ENCODE measurements at regions not wholly inside any gene's neighbourhood (a gene's known extent, or its start where the extent isn't known, plus 50 kb on each side); places are given as distances from the start of the nearest gene placed in this dataset.

- ATAC-seq (no peak), DNase-seq (ENCODE audit: low spot score in 2 of 2) (no peak)
- Mint-ChIP-seq H3K9me3 (peaks cover 10% of the 10 kb centered on the region), H3K4me3 (no peak overlapping the region), H3K36me3 (no peaks in the 10 kb centered on the region), H3K4me1 (no peaks in the 10 kb centered on the region), H3K27ac (no peak overlapping the region)
These were observed 154.0 kb upstream of the SDK2 start for GRCh38 chr17:73798111-73798748.

- Mint-ChIP-seq H3K9me3 (peaks cover 10% of the 10 kb centered on the region), H3K4me3 (no peak overlapping the region), H3K4me1 (no peaks in the 10 kb centered on the region), H3K27ac (no peak overlapping the region), H3K36me3 (no peaks in the 10 kb centered on the region)
- no peak for DNase-seq (ENCODE audit: low spot score in 2 of 2)
- ATAC-seq, result no peak
These were observed 154.9 kb upstream of the SDK2 start for GRCh38 chr17:73799096-73799495.

GRCh38 chr17:73799781-73800627, 155.8 kb upstream of the SDK2 start:
- peaks cover 10% of the 10 kb centered on the region for H3K9me3 Mint-ChIP-seq
- no peak for ATAC-seq
- DNase-seq (ENCODE audit: low spot score in 2 of 2), result no peak
- H3K36me3 Mint-ChIP-seq, result no peaks in the 10 kb centered on the region
- no peaks in the 10 kb centered on the region for H3K4me1 Mint-ChIP-seq
- H3K27ac Mint-ChIP-seq, result no peak overlapping the region
- no peak overlapping the region for H3K4me3 Mint-ChIP-seq

GRCh38 chr17:73800893-73801292, 156.6 kb upstream of the SDK2 start:
- Mint-ChIP-seq H3K4me1 (no peaks in the 10 kb centered on the region), H3K27ac (no peak overlapping the region), H3K4me3 (no peak overlapping the region), H3K9me3 (peaks cover 15% of the 10 kb centered on the region), H3K36me3 (no peaks in the 10 kb centered on the region)
- DNase-seq (ENCODE audit: low spot score in 2 of 2) (no peak), ATAC-seq (no peak)

GRCh38 chr17:73801455-73802100, 157.3 kb upstream of the SDK2 start:
- Mint-ChIP-seq H3K9me3 (peaks cover 15% of the 10 kb centered on the region), H3K36me3 (no peaks in the 10 kb centered on the region), H3K4me3 (no peak overlapping the region), H3K4me1 (no peaks in the 10 kb centered on the region), H3K27ac (no peak overlapping the region)
- no peak for ATAC-seq
- DNase-seq (ENCODE audit: low spot score in 2 of 2), result no peak

GRCh38 chr17:73802314-73802713, 158.1 kb upstream of the SDK2 start:
- H3K9me3 Mint-ChIP-seq, result peaks cover 15% of the 10 kb centered on the region
- H3K4me1 Mint-ChIP-seq, result no peaks in the 10 kb centered on the region
- DNase-seq (ENCODE audit: low spot score in 2 of 2) (no peak), ATAC-seq (no peak)
- H3K36me3 Mint-ChIP-seq, result no peaks in the 10 kb centered on the region
- H3K27ac Mint-ChIP-seq, result no peak overlapping the region
- no peak overlapping the region for H3K4me3 Mint-ChIP-seq

- Mint-ChIP-seq H3K4me3 (no peak overlapping the region), H3K36me3 (no peaks in the 10 kb centered on the region)
These were observed 158.6 kb upstream of the SDK2 start for GRCh38 chr17:73802871-73803270.

GRCh38 chr17:73803964-73804435, 159.8 kb upstream of the SDK2 start:
- ATAC-seq (no peak), DNase-seq (ENCODE audit: low spot score in 2 of 2) (no peak)
- Mint-ChIP-seq H3K4me3 (no peak overlapping the region), H3K27ac (no peak overlapping the region), H3K36me3 (no peaks in the 10 kb centered on the region), H3K4me1 (no peaks in the 10 kb centered on the region), H3K9me3 (peaks cover 15% of the 10 kb centered on the region)

More at GRCh38 chr17:73802871-73803270, 158.6 kb upstream of the SDK2 start:
- H3K27ac Mint-ChIP-seq, result no peak overlapping the region
- H3K4me1 Mint-ChIP-seq, result no peaks in the 10 kb centered on the region
- ATAC-seq (no peak), DNase-seq (ENCODE audit: low spot score in 2 of 2) (no peak)
- peaks cover 15% of the 10 kb centered on the region for H3K9me3 Mint-ChIP-seq

- ATAC-seq (no peak), DNase-seq (ENCODE audit: low spot score in 2 of 2) (no peak)
- H3K27ac Mint-ChIP-seq, result no peak overlapping the region
- H3K9me3 Mint-ChIP-seq, result peaks cover 15% of the 10 kb centered on the region
- H3K36me3 Mint-ChIP-seq, result no peaks in the 10 kb centered on the region
- H3K4me3 Mint-ChIP-seq, result no peak overlapping the region
- no peaks in the 10 kb centered on the region for H3K4me1 Mint-ChIP-seq
These were observed 162.5 kb upstream of the SDK2 start for GRCh38 chr17:73806768-73807167.

GRCh38 chr17:73813201-73813600, 169.0 kb upstream of the SDK2 start:
- H3K9me3 Mint-ChIP-seq, result no peaks in the 10 kb centered on the region
- no peak overlapping the region for H3K4me3 Mint-ChIP-seq
- ATAC-seq (no peak), DNase-seq (ENCODE audit: low spot score in 2 of 2) (no peak)
- H3K4me1 Mint-ChIP-seq, result no peaks in the 10 kb centered on the region
- no peak overlapping the region for H3K27ac Mint-ChIP-seq
- no peaks in the 10 kb centered on the region for H3K36me3 Mint-ChIP-seq

GRCh38 chr17:73814075-73814474, 169.8 kb upstream of the SDK2 start:
- DNase-seq (ENCODE audit: low spot score in 2 of 2) (no peak), ATAC-seq (peak; percentile 28)
- no peaks in the 10 kb centered on the region for H3K4me1 Mint-ChIP-seq
- H3K36me3 Mint-ChIP-seq, result no peaks in the 10 kb centered on the region
- H3K27ac Mint-ChIP-seq, result no peak overlapping the region
- H3K4me3 Mint-ChIP-seq, result no peak overlapping the region
- H3K9me3 Mint-ChIP-seq, result no peaks in the 10 kb centered on the region

GRCh38 chr17:73815474-73815873, 171.2 kb upstream of the SDK2 start:
- Mint-ChIP-seq H3K4me3 (no peak overlapping the region), H3K4me1 (no peaks in the 10 kb centered on the region), H3K9me3 (no peaks in the 10 kb centered on the region), H3K36me3 (no peaks in the 10 kb centered on the region), H3K27ac (no peak overlapping the region)
- no peak for DNase-seq (ENCODE audit: low spot score in 2 of 2)
- no peak for ATAC-seq

- no peaks in the 10 kb centered on the region for H3K4me1 Mint-ChIP-seq
- ATAC-seq (peak; percentile 22), DNase-seq (ENCODE audit: low spot score in 2 of 2) (no peak)
- H3K27ac Mint-ChIP-seq, result no peak overlapping the region
- no peaks in the 10 kb centered on the region for H3K36me3 Mint-ChIP-seq
- H3K9me3 Mint-ChIP-seq, result no peaks in the 10 kb centered on the region
- no peak overlapping the region for H3K4me3 Mint-ChIP-seq
These were observed 175.5 kb upstream of the SDK2 start for GRCh38 chr17:73819440-73820395.

- H3K36me3 Mint-ChIP-seq, result no peaks in the 10 kb centered on the region
- H3K27ac Mint-ChIP-seq, result no peak overlapping the region
- no peak overlapping the region for H3K4me3 Mint-ChIP-seq
- no peaks in the 10 kb centered on the region for H3K4me1 Mint-ChIP-seq
- ATAC-seq (no peak), DNase-seq (ENCODE audit: low spot score in 2 of 2) (no peak)
- no peaks in the 10 kb centered on the region for H3K9me3 Mint-ChIP-seq
These were observed 176.6 kb upstream of the SDK2 start for GRCh38 chr17:73820686-73821448.
